ENCODE measurements at regions not wholly inside any gene's neighbourhood (a gene's known extent, or its start where the extent isn't known, plus 50 kb on each side); places are given as distances from the start of the nearest gene placed in this dataset.

DNA sequence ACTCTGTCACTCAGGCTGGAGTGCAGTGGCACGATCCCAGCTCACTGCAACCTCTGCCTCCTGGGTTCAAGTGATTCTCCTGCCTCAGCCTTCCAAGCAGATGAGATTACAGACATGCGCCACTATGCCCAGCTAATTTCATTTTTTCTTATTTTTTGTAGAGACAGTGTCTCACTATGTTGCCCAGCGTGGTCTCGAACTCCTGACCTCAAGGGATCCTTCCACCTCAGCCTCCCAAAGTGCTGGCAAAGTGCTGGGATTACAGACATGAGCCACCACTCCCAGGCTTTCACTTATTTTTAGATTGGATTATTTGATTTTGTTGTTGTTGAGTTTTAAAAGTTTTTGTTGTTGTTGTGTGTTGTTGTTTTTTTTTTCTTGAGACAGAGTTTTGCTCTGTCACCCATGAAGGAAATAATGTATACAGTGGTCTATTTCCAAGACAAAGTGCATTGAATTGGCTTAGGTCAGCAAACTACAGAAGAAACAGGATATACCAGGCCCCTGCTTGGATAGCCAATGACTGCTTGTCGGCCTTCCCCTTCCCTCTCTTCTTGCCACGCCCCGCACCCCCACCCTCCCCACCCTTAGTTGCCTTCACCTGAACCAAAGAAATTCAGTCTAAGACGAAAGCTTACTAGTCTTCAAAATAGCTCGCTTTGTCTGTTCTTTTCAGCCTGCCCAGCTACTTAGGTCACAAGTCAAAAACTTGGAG lies 91.8 kb upstream of the CLDN5 start:
- TF ChIP-seq, protein P1, sequence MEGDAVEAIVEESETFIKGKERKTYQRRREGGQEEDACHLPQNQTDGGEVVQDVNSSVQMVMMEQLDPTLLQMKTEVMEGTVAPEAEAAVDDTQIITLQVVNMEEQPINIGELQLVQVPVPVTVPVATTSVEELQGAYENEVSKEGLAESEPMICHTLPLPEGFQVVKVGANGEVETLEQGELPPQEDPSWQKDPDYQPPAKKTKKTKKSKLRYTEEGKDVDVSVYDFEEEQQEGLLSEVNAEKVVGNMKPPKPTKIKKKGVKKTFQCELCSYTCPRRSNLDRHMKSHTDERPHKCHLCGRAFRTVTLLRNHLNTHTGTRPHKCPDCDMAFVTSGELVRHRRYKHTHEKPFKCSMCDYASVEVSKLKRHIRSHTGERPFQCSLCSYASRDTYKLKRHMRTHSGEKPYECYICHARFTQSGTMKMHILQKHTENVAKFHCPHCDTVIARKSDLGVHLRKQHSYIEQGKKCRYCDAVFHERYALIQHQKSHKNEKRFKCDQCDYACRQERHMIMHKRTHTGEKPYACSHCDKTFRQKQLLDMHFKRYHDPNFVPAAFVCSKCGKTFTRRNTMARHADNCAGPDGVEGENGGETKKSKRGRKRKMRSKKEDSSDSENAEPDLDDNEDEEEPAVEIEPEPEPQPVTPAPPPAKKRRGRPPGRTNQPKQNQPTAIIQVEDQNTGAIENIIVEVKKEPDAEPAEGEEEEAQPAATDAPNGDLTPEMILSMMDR (IDR thresholded peaks at IDR 0.05 in 8 of 11, conservative IDR thresholded peaks at IDR 0.05 in 3 of 11): no peak
- no peak for TF ChIP-seq POLR2A (IDR thresholded peaks at IDR 0.05)
- TF ChIP-seq POLR2AphosphoS5 (IDR thresholded peaks at IDR 0.05): no peak
